CD14-positive monocyte (primary cell): ENCODE measurements at regions not wholly inside any gene's neighbourhood (a gene's known extent, or its start where the extent isn't known, plus 50 kb on each side); places are given as distances from the start of the nearest gene placed in this dataset.

Experiments used
- DNase-seq, 3 donors: peaks; one replicate each; pipeline ENCODE4 v3.0.0-alpha.2; 2011 to 2022
- H2AFZ ChIP-seq: 2 replicates; pipeline ENCODE4 v1.6.0; 2012; ENCODE audit warnings: mild to moderate bottlenecking, low read depth, low read length, inconsistent platforms; ENCODE audit not compliant: insufficient read depth, poor library complexity, severe bottlenecking
- H3K27ac ChIP-seq, 2 donors: 1 replicate in 1 of 2; 2 replicates in 1 of 2; pipeline ENCODE4 v1.5.1; 2012 to 2013; ENCODE audit warnings: low read length in 2 of 2, control low read depth in 1 of 2, inconsistent platforms in 1 of 2, low read depth in 1 of 2, mild to moderate bottlenecking in 1 of 2
- H3K27me3 ChIP-seq, 2 donors: one replicate each; pipeline versions ENCODE4 v1.6.0 to v1.6.1; 2011 to 2013; ENCODE audit warnings: low read length in 2 of 2; ENCODE audit not compliant: control insufficient read depth in 2 of 2, insufficient read depth in 2 of 2
- H3K36me3 ChIP-seq, 2 donors: replicated peaks in 1 of 2; 1 replicate in 1 of 2; 2 replicates in 1 of 2; pipeline versions ENCODE4 v1.5.1 to v1.6.1; 2012 to 2013; ENCODE audit warnings: low read length in 2 of 2, control low read depth in 1 of 2, inconsistent platforms in 1 of 2, mild to moderate bottlenecking in 1 of 2; ENCODE audit not compliant: insufficient read depth in 2 of 2, control insufficient read depth in 1 of 2
- H3K4me1 ChIP-seq, 2 donors: 1 replicate in 1 of 2; 2 replicates in 1 of 2; pipeline versions ENCODE4 v1.5.1 to v1.6.1; 2012 to 2013; ENCODE audit warnings: low read length in 2 of 2, control low read depth in 1 of 2, inconsistent platforms in 1 of 2, mild to moderate bottlenecking in 1 of 2, moderate library complexity in 1 of 2; ENCODE audit not compliant: insufficient read depth in 2 of 2, control insufficient read depth in 1 of 2
- H3K4me2 ChIP-seq: replicated peaks from 2 replicates; pipeline ENCODE3; 2012; ENCODE audit warnings: low read length, moderate library complexity, mild to moderate bottlenecking; ENCODE audit not compliant: poor library complexity, severe bottlenecking; ENCODE audit errors: extremely low read depth
- H3K4me3 ChIP-seq, 3 experiments: fragments of 200-600 bp in 1 of 3; sonication (generic) in 1 of 3; replicated peaks in 1 of 3; 1 replicate in 2 of 3; 2 replicates in 1 of 3; pipeline ENCODE4 v1.5.1; 2011 to 2013; ENCODE audit warnings: low read length in 3 of 3, mild to moderate bottlenecking in 3 of 3, control low read depth in 2 of 3, low read depth in 2 of 3, inconsistent platforms in 1 of 3, moderate library complexity in 1 of 3
- H3K79me2 ChIP-seq: 2 replicates; pipeline ENCODE4 v1.6.0; 2012; ENCODE audit warnings: mild to moderate bottlenecking, control low read depth, inconsistent platforms, low read length, moderate library complexity; ENCODE audit not compliant: insufficient read depth
- H3K9ac ChIP-seq: 2 replicates; pipeline ENCODE4 v1.6.0; 2017; ENCODE audit warnings: low read length, mild to moderate bottlenecking; ENCODE audit not compliant: insufficient read depth, poor library complexity, severe bottlenecking
- H3K9me3 ChIP-seq, 2 donors: replicated peaks in 1 of 2; 1 replicate in 1 of 2; 2 replicates in 1 of 2; pipeline versions ENCODE4 v1.5.1 to v1.6.1; 2012 to 2013; ENCODE audit warnings: low read length in 2 of 2, control low read depth in 1 of 2; ENCODE audit not compliant: control insufficient read depth in 1 of 2, insufficient read depth in 1 of 2
- H4K20me1 ChIP-seq: 2 replicates; pipeline ENCODE4 v1.6.0; 2012; ENCODE audit warnings: mild to moderate bottlenecking, low read length, control low read depth, moderate library complexity; ENCODE audit not compliant: insufficient read depth
- H3K27ac Mint-ChIP-seq, 7 donors: one replicate each; pipeline ENCODE4 v1.8.0; 2020; ENCODE audit warnings: mild to moderate bottlenecking in 7 of 7, mixed read lengths in 7 of 7, moderate library complexity in 6 of 7, inconsistent platforms in 2 of 7
- H3K27me3 Mint-ChIP-seq, 3 donors: one replicate each; pipeline ENCODE4 v1.8.0; 2021 to 2022; ENCODE audit warnings: low read depth in 3 of 3, mild to moderate bottlenecking in 3 of 3, mixed read lengths in 3 of 3, moderate library complexity in 3 of 3, inconsistent platforms in 1 of 3
- H3K36me3 Mint-ChIP-seq, 2 donors: one replicate each; pipeline ENCODE4 v1.8.0; 2020; ENCODE audit warnings: mixed read lengths in 2 of 2, inconsistent platforms in 1 of 2, mild to moderate bottlenecking in 1 of 2
- H3K4me1 Mint-ChIP-seq: one replicate; pipeline ENCODE4 v1.8.0; 2020; ENCODE audit warnings: mild to moderate bottlenecking, mixed read lengths
- H3K4me3 Mint-ChIP-seq, 2 donors: one replicate each; pipeline ENCODE4 v1.8.0; 2020; ENCODE audit warnings: mild to moderate bottlenecking in 2 of 2, mixed read lengths in 2 of 2, moderate library complexity in 1 of 2
- H3K9me3 Mint-ChIP-seq, 7 donors: one replicate each; pipeline ENCODE4 v1.8.0; 2020 to 2022; ENCODE audit warnings: mixed read lengths in 7 of 7, mild to moderate bottlenecking in 6 of 7, moderate library complexity in 6 of 7, inconsistent platforms in 2 of 7
- CTCF ChIP-seq: fragments of 200-600 bp; IDR thresholded peaks from one replicate; pipeline ENCODE4 v1.8.0; 2022; ENCODE audit warnings: antibody characterized with exemption, mild to moderate bottlenecking
- WGBS: methylation state at CpG from one replicate; pipeline ENCODE4 v1.1.5; 2013; ENCODE audit warnings: missing lambda C conversion rate; ENCODE audit not compliant: insufficient coverage; 5-methylcytosine and 5-hydroxymethylcytosine counted together
- intact Hi-C, 2 donors: fragments of 100-400 bp; cut with micrococcal nuclease; formaldehyde crosslinking; loops; one replicate each; pipeline versions ENCODE4 v1.15.0 to v1.15.1; 2023

GRCh38 chr2:201959198-201959597 lies 74.5 kb upstream of the FZD7 start:
- Histone ChIP-seq H3K4me1 (no peaks in the 10 kb centered on the region), H3K79me2 (no peaks in the 10 kb centered on the region), H3K27me3 (no peaks in the 10 kb centered on the region), H3K36me3 (no peaks in the 10 kb centered on the region), H4K20me1 (no peaks in the 10 kb centered on the region), H3K4me3 (no peak overlapping the region), H3K27ac (no peak overlapping the region), H3K4me2 (no peak overlapping the region), H3K9me3 (no peaks in the 10 kb centered on the region), H2AFZ (no peak overlapping the region), H3K9ac (no peak overlapping the region)
- no peak for DNase-seq
- 75% methylated on average over 2 of the region's 6 CpGs for whole genome bisulfite sequencing
- TF ChIP-seq CTCF: no peak
- Mint-ChIP-seq H3K27ac (no peak overlapping the region), H3K4me1 (no peaks in the 10 kb centered on the region), H3K9me3 (peaks cover 0 to 2% (median 0%) of the 10 kb centered on the region in 7 donors), H3K36me3 (no peaks in the 10 kb centered on the region), H3K4me3 (no peak overlapping the region), H3K27me3 (peaks cover 0 to 11% (median 2%) of the 10 kb centered on the region in 3 donors)
- intact Hi-C loops: no loop called here

GRCh38 chr2:201959626-201960025 lies 74.0 kb upstream of the FZD7 start:
- no peaks in the 10 kb centered on the region for H3K36me3 ChIP-seq
- H3K4me3 Mint-ChIP-seq: no peak overlapping the region
- no peak overlapping the region for H2AFZ ChIP-seq
- WGBS: 57% methylated on average over 1 of the region's 2 CpGs
- no peak overlapping the region for H3K27ac Mint-ChIP-seq
- TF ChIP-seq CTCF: no peak
- no peak for DNase-seq
- H3K9me3 Mint-ChIP-seq: peaks cover 0 to 2% (median 0%) of the 10 kb centered on the region in 7 donors
- H3K4me3 ChIP-seq: no peak overlapping the region
- no peaks in the 10 kb centered on the region for H4K20me1 ChIP-seq
- H3K27me3 Mint-ChIP-seq: peaks cover 0 to 12% (median 2%) of the 10 kb centered on the region in 3 donors
- no peak overlapping the region for H3K27ac ChIP-seq
- H3K27me3 ChIP-seq: no peaks in the 10 kb centered on the region
- H3K79me2 ChIP-seq: no peaks in the 10 kb centered on the region
- H3K9ac ChIP-seq: no peak overlapping the region
- intact Hi-C loops: no loop called here
- no peak overlapping the region for H3K4me2 ChIP-seq
- H3K9me3 ChIP-seq: no peaks in the 10 kb centered on the region
- no peaks in the 10 kb centered on the region for H3K36me3 Mint-ChIP-seq
- H3K4me1 ChIP-seq: no peaks in the 10 kb centered on the region
- peaks cover 2% of the 10 kb centered on the region for H3K4me1 Mint-ChIP-seq
